Astrocyte (in vitro differentiated cells and primary cell): ENCODE measurements at regions not wholly inside any gene's neighbourhood (a gene's known extent, or its start where the extent isn't known, plus 50 kb on each side); places are given as distances from the start of the nearest gene placed in this dataset.

ENCODE experiments used
- CTCF ChIP-seq: IDR thresholded peaks from 2 replicates; pipeline ENCODE4 v1.5.1; 2011; ENCODE audit warnings: low read depth, mild to moderate bottlenecking, inconsistent platforms, low read length, moderate library complexity; ENCODE audit not compliant: insufficient read depth
- EZH2 ChIP-seq: IDR thresholded peaks from 2 replicates; pipeline ENCODE4 v1.6.1; 2012; ENCODE audit warnings: mild to moderate bottlenecking, low read length, inconsistent platforms; ENCODE audit not compliant: insufficient read depth

- TF ChIP-seq CTCF (no peak), EZH2 (no peak)
Measured at GRCh38 chr18:29271501-29271900, 1094.6 kb upstream of the CDH2 start.
